ENCODE measurements at regions not wholly inside any gene's neighbourhood (a gene's known extent, or its start where the extent isn't known, plus 50 kb on each side); places are given as distances from the start of the nearest gene placed in this dataset.

DNA sequence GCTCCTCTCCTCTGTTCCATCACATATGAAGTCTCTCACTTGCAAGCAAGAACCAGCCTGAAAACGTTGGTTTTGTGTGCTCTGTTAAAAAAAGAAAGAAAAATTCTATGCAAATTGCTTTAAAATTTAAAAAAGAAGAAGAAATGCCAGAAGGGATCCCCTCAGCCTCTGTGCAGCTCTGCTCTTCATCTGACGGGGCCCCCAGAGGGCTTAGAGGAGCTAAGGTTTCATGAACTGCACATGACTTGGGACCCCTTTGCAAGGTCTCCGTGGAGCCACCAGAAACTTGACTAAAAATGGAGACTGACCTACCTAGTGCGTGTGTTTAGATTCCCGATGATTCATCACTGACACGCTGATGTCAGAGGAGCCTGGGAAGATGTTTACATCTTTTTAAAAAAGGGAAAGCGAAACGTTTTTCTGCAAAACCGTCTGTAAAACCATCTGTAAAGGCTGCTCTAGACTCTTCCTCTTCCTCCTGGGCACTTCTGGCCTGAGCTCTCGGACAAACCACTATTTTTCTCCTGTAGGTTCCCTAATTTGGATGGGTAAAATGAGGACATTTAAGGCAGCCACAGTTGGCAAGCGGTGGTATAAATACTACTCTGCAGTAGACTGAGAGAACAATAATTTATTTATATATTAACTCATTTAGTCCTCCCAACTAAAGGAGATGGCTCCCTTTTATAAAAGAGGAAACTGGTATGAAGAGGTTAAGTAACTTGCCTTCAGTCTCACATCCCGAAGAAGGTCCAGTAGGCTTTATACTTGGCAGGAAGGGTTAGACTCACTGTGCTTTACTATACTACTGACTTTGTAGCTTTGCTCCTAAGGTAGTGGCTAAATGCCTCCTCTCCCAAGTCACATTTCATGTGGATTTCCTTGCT is 67.2 kb upstream of the POLG start:
- no peak overlapping the region for H3K4me3 ChIP-seq
- no peaks in the 10 kb centered on the region for H3K9me3 ChIP-seq
- intact Hi-C loops (cut with DNase I, micrococcal nuclease): no loop called here
- peaks cover 12% of the 10 kb centered on the region for H3K4me1 ChIP-seq (ENCODE audit: low read depth)
- TF ChIP-seq, protein P1, sequence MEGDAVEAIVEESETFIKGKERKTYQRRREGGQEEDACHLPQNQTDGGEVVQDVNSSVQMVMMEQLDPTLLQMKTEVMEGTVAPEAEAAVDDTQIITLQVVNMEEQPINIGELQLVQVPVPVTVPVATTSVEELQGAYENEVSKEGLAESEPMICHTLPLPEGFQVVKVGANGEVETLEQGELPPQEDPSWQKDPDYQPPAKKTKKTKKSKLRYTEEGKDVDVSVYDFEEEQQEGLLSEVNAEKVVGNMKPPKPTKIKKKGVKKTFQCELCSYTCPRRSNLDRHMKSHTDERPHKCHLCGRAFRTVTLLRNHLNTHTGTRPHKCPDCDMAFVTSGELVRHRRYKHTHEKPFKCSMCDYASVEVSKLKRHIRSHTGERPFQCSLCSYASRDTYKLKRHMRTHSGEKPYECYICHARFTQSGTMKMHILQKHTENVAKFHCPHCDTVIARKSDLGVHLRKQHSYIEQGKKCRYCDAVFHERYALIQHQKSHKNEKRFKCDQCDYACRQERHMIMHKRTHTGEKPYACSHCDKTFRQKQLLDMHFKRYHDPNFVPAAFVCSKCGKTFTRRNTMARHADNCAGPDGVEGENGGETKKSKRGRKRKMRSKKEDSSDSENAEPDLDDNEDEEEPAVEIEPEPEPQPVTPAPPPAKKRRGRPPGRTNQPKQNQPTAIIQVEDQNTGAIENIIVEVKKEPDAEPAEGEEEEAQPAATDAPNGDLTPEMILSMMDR (IDR thresholded peaks at IDR 0.05): no peak
- DNase-seq: no peak
- peak; percentile 13 for ATAC-seq
- no peaks in the 10 kb centered on the region for H3K36me3 ChIP-seq (ENCODE audit: low read depth)

DNA sequence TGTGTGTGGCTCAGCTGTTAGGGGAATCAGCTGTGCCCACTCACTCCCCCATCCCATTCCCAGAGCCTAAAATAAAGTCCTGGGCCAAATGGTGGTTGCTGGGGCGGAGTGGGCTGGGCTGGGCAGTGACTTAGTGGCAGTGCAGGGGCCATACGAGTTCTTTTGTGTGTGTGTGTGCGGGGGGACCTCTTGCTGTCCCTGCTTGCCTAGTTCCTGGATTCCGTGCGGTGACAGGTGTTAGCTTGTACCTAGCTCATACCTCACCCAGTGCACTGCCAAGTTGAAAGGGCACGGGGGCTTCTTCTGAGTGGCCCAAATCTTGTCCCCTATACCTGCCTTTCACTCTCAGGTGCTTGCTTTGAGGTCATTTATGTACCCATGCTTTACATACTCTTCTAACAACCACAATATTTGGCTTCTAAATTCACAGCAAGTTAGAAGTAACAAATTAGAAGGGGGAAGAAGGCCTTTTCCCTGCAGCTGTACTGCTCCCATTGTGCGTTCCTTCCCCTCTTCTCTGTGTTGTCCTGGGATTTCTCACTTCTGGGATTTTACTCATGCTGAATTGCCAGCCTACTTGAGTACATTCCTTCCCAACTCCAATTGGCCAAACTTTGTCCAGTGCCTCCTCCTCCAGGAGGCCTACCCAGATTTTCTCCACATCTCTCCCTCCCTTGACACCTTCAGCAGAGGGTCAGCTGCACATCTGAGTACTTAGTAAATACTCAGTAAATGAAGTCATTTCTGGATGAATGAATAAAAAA is 66.3 kb upstream of the POLG start:
- intact Hi-C loops (cut with DNase I, micrococcal nuclease): no loop called here
- Histone ChIP-seq H3K4me1 (ENCODE audit: low read depth) (peaks cover 12% of the 10 kb centered on the region), H3K4me3 (no peak overlapping the region), H3K36me3 (ENCODE audit: low read depth) (no peaks in the 10 kb centered on the region), H3K9me3 (no peaks in the 10 kb centered on the region)
- TF ChIP-seq, protein P1 (IDR thresholded peaks at IDR 0.05): no peak
- ATAC-seq (no peak), DNase-seq (no peak)

DNA sequence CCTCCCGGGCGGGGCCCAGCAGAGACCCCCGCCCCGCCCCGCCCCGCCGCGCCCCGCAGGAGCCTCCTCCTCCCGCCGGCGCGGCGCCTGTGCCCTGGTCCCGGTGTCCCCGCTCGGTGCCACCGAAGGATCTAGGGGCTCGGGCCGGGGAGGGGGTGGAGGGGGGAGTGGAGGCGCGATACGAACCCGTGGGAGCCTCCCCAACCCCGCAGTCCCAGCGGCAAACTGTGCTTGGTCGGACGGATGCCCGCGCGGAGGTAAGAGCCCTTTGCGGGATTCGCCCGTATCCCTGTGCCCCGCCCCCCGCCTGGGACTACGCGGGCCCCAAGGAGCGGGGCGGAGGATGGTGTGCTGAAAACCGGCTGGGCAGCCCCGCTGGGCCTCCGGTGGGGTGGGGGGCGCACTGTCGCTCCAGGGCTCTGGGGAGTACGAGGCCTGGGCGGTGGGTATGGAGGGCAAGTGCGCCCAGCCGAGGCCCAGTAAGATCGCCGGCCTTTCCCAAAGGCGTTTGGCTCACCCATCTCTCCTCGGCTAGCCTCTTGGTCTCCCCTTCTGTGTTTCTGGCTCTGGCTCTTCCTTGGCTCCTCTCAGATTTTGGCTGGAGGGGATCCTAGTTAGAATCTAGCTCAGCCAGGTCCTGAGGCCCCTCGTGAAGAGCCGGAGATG is 65.6 kb upstream of the POLG start:
- Histone ChIP-seq H3K4me1 (ENCODE audit: low read depth) (peaks cover 12% of the 10 kb centered on the region), H3K36me3 (ENCODE audit: low read depth) (no peaks in the 10 kb centered on the region), H3K4me3 (no peak overlapping the region), H3K9me3 (no peaks in the 10 kb centered on the region)
- DNase-seq (no peak), ATAC-seq (peak; percentile 34)
- TF ChIP-seq, protein P1 (IDR thresholded peaks at IDR 0.05): no peak
- intact Hi-C loops (cut with DNase I, micrococcal nuclease): no loop called here

DNA sequence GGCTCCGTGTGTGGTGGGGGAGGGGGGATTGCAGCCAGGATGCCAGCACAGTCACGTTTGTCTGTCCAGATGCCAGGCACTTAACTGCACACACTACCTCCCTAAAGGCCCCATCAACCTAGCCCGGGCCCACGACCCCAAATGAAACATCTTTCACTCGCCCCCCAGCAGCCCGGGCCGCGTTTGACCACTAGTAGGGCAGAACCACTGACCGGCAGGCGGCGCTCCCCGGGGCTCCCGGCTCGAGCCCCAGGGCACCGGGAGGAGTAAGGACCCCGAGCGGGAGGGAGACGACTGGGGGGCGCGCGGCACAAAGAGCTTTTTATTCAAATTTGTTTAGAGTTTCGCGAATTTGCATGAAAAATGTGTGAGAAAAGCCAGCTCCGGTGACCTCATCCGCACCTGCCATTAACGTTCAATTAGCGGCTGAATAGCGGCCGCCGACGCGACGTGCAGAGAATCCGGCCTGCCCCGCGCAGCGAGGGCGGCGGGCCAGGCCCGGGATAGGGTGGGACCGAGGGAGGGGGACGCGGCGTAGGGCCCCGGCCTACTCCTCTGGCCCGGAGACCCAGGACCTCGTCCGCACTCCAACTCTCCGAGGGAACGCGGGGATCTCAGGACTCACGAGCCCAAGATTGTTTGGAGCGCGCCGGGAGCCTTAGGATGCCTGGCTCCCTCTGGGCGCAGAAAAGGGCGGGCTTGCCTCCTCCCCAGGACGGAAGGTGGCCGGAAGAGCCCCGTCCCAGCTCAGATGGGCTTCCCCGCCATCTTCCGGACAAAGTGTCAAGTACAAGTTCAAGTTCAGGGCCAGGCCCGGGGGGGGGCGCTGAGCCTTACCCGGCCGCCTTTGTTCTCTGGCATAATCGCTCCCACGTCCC is 64.9 kb upstream of the POLG start:
- ATAC-seq (peak; percentile 62), DNase-seq (peak in 1 of 3 donors; percentile 36)
- no peaks in the 10 kb centered on the region for H3K9me3 ChIP-seq
- intact Hi-C loops (cut with DNase I, micrococcal nuclease): no loop called here
- H3K36me3 ChIP-seq (ENCODE audit: low read depth): no peaks in the 10 kb centered on the region
- no peak overlapping the region for H3K4me3 ChIP-seq
- peaks cover 12% of the 10 kb centered on the region for H3K4me1 ChIP-seq (ENCODE audit: low read depth)
- TF ChIP-seq, protein P1 (IDR thresholded peaks at IDR 0.05): no peak

DNA sequence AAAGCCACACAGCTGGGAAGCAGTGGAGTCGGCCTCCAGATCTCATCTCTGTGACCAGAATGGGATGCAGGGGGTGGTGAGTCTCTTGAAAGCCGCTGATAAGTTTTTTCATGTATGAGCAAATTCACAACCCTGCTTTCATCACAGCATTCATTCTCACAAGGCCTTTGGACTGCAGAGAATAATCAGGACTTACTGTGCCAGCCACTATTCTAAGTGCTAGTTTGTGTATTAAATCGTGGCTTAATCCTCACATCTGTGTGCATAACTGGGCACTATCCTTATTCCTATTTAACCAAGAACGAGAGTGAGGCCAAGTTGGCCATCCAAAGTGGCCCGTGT is 64.2 kb upstream of the POLG start:
- no peak for ATAC-seq
- peaks cover 12% of the 10 kb centered on the region for H3K4me1 ChIP-seq (ENCODE audit: low read depth)
- TF ChIP-seq, protein P1 (IDR thresholded peaks at IDR 0.05): no peak

More for the DNA sequence above, 64.2 kb upstream of the POLG start:
- intact Hi-C loops (cut with DNase I, micrococcal nuclease): no loop called here
- Histone ChIP-seq H3K9me3 (no peaks in the 10 kb centered on the region), H3K36me3 (ENCODE audit: low read depth) (no peaks in the 10 kb centered on the region), H3K4me3 (no peak overlapping the region)
- no peak for DNase-seq

Data from mucosa of descending colon (tissue), 3 donors.